T-helper 1 cell (primary cell): ENCODE measurements at regions not wholly inside any gene's neighbourhood (a gene's known extent, or its start where the extent isn't known, plus 50 kb on each side); places are given as distances from the start of the nearest gene placed in this dataset.
A peak's percentile ranks its signal among the peaks of the same experiment; 100 is the strongest.

Experiments used
- DNase-seq, 5 donors: peaks; one replicate each; pipeline ENCODE4 v3.0.0-alpha.2; 2012 to 2020

GRCh38 chr5:141745390-141745789 is 63.4 kb upstream of the ARAP3 start:
- no peak for DNase-seq

- DNase-seq, result no peak
Measured at GRCh38 chr5:141743866-141744272, 61.8 kb upstream of the ARAP3 start.

- DNase-seq, result no peak
Measured at GRCh38 chr5:141742866-141743851, 61.1 kb upstream of the ARAP3 start.

- no peak for DNase-seq
Measured at GRCh38 chr5:141742144-141742543, 60.1 kb upstream of the ARAP3 start.

- DNase-seq, result no peak
Measured at GRCh38 chr5:141740885-141741284, 58.9 kb upstream of the ARAP3 start.

GRCh38 chr5:141737535-141737934 is 55.5 kb upstream of the ARAP3 start:
- no peak for DNase-seq

- no peak for DNase-seq
Measured at GRCh38 chr5:141735823-141736222, 53.8 kb upstream of the ARAP3 start.

- peak in 3 of 5 donors; percentile 8 to 11 (median 10) for DNase-seq
Measured at GRCh38 chr5:141734501-141735229, 52.6 kb upstream of the ARAP3 start.

GRCh38 chr5:141733198-141733597 is 51.2 kb upstream of the ARAP3 start:
- no peak for DNase-seq

GRCh38 chr5:141732417-141732816 is 50.4 kb upstream of the ARAP3 start:
- DNase-seq, result no peak
